Endothelial cell of umbilical vein (primary cell): ENCODE measurements at regions not wholly inside any gene's neighbourhood (a gene's known extent, or its start where the extent isn't known, plus 50 kb on each side); places are given as distances from the start of the nearest gene placed in this dataset.

Experiments
- BruUV-seq: library from RNA; stranded (reverse); fragments of 400-500 nt; replicated peaks from 2 replicates; lab custom pipeline; 2021; lab: Mats Ljungman, UMichigan
- CTCF ChIA-PET: fragments of 300-600, 350-600 bp; sonication (Branson Sonifier 250); formaldehyde crosslinking; loops from one replicate; lab custom pipeline; 2021; ENCODE audit warnings: antibody characterized with exemption, inconsistent platforms; lab: Charles Lee
- POLR2A ChIA-PET: fragments of 300-600, 350-600 bp; sonication (Branson Sonifier 250); formaldehyde crosslinking; loops from one replicate; lab custom pipeline; 2021; ENCODE audit warnings: antibody characterized with exemption, inconsistent platforms; lab: Charles Lee
- DNase-seq: peaks from one replicate; pipeline ENCODE4 v3.0.0-alpha.2; 2011; ENCODE audit warnings: low read depth, low spot score
- FAIRE-seq: peaks from 2 replicates; lab custom pipeline; 2011; peaks lifted over from hg19 to GRCh38; lab: Jason Lieb, UNC
- H2AFZ ChIP-seq: 2 replicates; pipeline ENCODE4 v1.6.0; 2012; ENCODE audit warnings: low read depth, low read length, control low read depth, inconsistent platforms
- H3K27ac ChIP-seq: 2 replicates; pipeline ENCODE4 v1.5.1; 2011; ENCODE audit warnings: low read depth, mild to moderate bottlenecking, control low read depth, low read length, moderate library complexity; ENCODE audit not compliant: insufficient read depth
- H3K27me3 ChIP-seq, 2 experiments: 2 replicates each; pipeline versions ENCODE4 v1.6.0 to v1.6.1; 2011; ENCODE audit warnings: low read length in 2 of 2, mixed read lengths in 1 of 2; ENCODE audit not compliant: control insufficient read depth in 2 of 2, insufficient read depth in 2 of 2
- H3K36me3 ChIP-seq, 2 experiments: 2 replicates in 1 of 2; 3 replicates in 1 of 2; pipeline ENCODE4 v1.5.1; 2011; ENCODE audit warnings: low read length in 2 of 2, mild to moderate bottlenecking in 1 of 2, moderate library complexity in 1 of 2; ENCODE audit not compliant: control insufficient read depth in 2 of 2, insufficient read depth in 2 of 2; ENCODE audit errors: extremely low read depth in 1 of 2
- H3K4me1 ChIP-seq: 3 replicates; pipeline ENCODE4 v1.5.1; 2011; ENCODE audit warnings: mild to moderate bottlenecking, low read length; ENCODE audit not compliant: control insufficient read depth, insufficient read depth; ENCODE audit errors: extremely low read depth
- H3K4me2 ChIP-seq: 2 replicates; pipeline ENCODE4 v1.6.1; 2011; ENCODE audit warnings: low read length, control low read depth, mixed read lengths; ENCODE audit not compliant: insufficient read depth
- H3K4me3 ChIP-seq, 3 experiments: fragments of 200-600 bp in 1 of 3; sonication (generic), shearing (Covaris generic) in 1 of 3; replicated peaks in 1 of 3; 2 replicates each; pipeline ENCODE4 v1.5.1; 2011 to 2016; ENCODE audit warnings: control low read depth in 3 of 3, low read length in 3 of 3, mild to moderate bottlenecking in 2 of 3, inconsistent platforms in 1 of 3, low read depth in 1 of 3, moderate library complexity in 1 of 3; ENCODE audit not compliant: insufficient read depth in 1 of 3
- H3K79me2 ChIP-seq: 2 replicates; pipeline ENCODE4 v1.6.0; 2012; ENCODE audit warnings: low read length, inconsistent platforms; ENCODE audit not compliant: control insufficient read depth, insufficient read depth
- H3K9ac ChIP-seq: replicated peaks from 2 replicates; pipeline ENCODE3; 2011; ENCODE audit warnings: low read length, control low read depth; ENCODE audit not compliant: insufficient read depth; ENCODE audit errors: extremely low read depth
- H3K9me1 ChIP-seq: replicated peaks from 3 replicates; pipeline ENCODE4 v1.6.0; 2011; ENCODE audit warnings: mild to moderate bottlenecking, low read length; ENCODE audit not compliant: control insufficient read depth, insufficient read depth; ENCODE audit errors: extremely low read depth
- H3K9me3 ChIP-seq: replicated peaks from 2 replicates; pipeline ENCODE4 v1.5.1; 2012; ENCODE audit warnings: low read length, inconsistent platforms; ENCODE audit not compliant: control insufficient read depth, insufficient read depth
- H4K20me1 ChIP-seq: replicated peaks from 2 replicates; pipeline ENCODE3; 2011; ENCODE audit warnings: mild to moderate bottlenecking, low read length; ENCODE audit not compliant: control insufficient read depth, insufficient read depth; ENCODE audit errors: extremely low read depth
- CTCF ChIP-seq, 2 donors: IDR thresholded peaks; 1 replicate in 1 of 2; 2 replicates in 1 of 2; pipeline ENCODE4 v1.5.1; 2011; ENCODE audit warnings: low read length in 2 of 2, mild to moderate bottlenecking in 2 of 2, moderate library complexity in 2 of 2, control low read depth in 1 of 2, inconsistent platforms in 1 of 2, low read depth in 1 of 2; ENCODE audit not compliant: insufficient read depth in 1 of 2; ENCODE audit errors: extremely low read depth in 1 of 2
- EZH2 ChIP-seq: IDR thresholded peaks from 2 replicates; pipeline ENCODE4 v1.6.1; 2012; ENCODE audit warnings: borderline replicate concordance, low read depth, mild to moderate bottlenecking, moderate library complexity, low read length, inconsistent platforms; ENCODE audit not compliant: severe bottlenecking
- FOS ChIP-seq: IDR thresholded peaks from 2 replicates; pipeline ENCODE4 v1.6.1; 2011; ENCODE audit warnings: mild to moderate bottlenecking, low read length, moderate library complexity, borderline replicate concordance; ENCODE audit not compliant: insufficient read depth
- GATA2 ChIP-seq: IDR thresholded peaks from 2 replicates; pipeline ENCODE4 v1.7.0; 2011; ENCODE audit warnings: low read depth, mild to moderate bottlenecking, moderate library complexity, mixed read lengths, low read length; ENCODE audit not compliant: insufficient read length, insufficient read depth
- JUN ChIP-seq: IDR thresholded peaks from 2 replicates; pipeline ENCODE4 v1.6.1; 2011; ENCODE audit warnings: borderline replicate concordance, low read depth; ENCODE audit not compliant: insufficient read length, insufficient read depth
- MAX ChIP-seq: IDR thresholded peaks from 2 replicates; pipeline ENCODE4 v1.6.1; 2011; ENCODE audit not compliant: insufficient read depth, insufficient read length
- MYC ChIP-seq: IDR thresholded peaks from one replicate; pipeline ENCODE4 v1.6.1; 2011; ENCODE audit warnings: mild to moderate bottlenecking, low read depth, low read length
- POLR2A ChIP-seq: IDR thresholded peaks from 2 replicates; pipeline ENCODE4 v1.6.1; 2012; ENCODE audit warnings: low read depth, mild to moderate bottlenecking, control low read depth, low read length
- POLR2AphosphoS5 ChIP-seq: IDR thresholded peaks from 2 replicates; pipeline ENCODE4 v1.6.1; 2012; ENCODE audit warnings: low read depth, mild to moderate bottlenecking, control low read depth, low read length, moderate library complexity; ENCODE audit not compliant: insufficient read depth
- dilution Hi-C: fragments of 300-500 bp; cut with MboI; formaldehyde crosslinking; loops from one replicate; pipeline ENCODE4 v1.15.0; 2019; ENCODE audit warnings: low sequenced_read_pairs; ENCODE audit not compliant: extremely low pct_ligation_motif_present
- intact Hi-C: fragments of 100-400 bp; cut with micrococcal nuclease; formaldehyde crosslinking; loops from one replicate; pipeline ENCODE4 v1.10.0; 2022

- Histone ChIP-seq H3K9ac (no peak overlapping the region), H3K79me2 (no peaks in the 10 kb centered on the region), H4K20me1 (no peaks in the 10 kb centered on the region), H3K36me3 (no peaks in the 10 kb centered on the region), H3K4me3 (no peak overlapping the region), H3K4me1 (no peaks in the 10 kb centered on the region), H3K27me3 (no peaks in the 10 kb centered on the region), H3K9me3 (no peaks in the 10 kb centered on the region), H3K4me2 (no peak overlapping the region), H2AFZ (no peak overlapping the region), H3K27ac (no peak overlapping the region), H3K9me1 (no peaks in the 10 kb centered on the region)
- FAIRE-seq (no peak), DNase-seq (no peak)
- ChIA-PET POLR2A (no interaction called here), CTCF (interaction anchor here (2.1 kb wide), 1 partner anchor 14 kb away, joined by 6 read pairs; no protein-coding TSS in a partner anchor)
- intact Hi-C loops (no loop called here), dilution Hi-C loops (no loop called here)
- BruUV-seq, result no TSS peak
- TF ChIP-seq POLR2A (no peak), FOS (no peak), MYC (no peak), EZH2 (no peak), GATA2 (no peak), MAX (no peak), JUN (no peak), POLR2AphosphoS5 (no peak), CTCF (IDR thresholded peaks at IDR 0.05; ENCODE audit: extremely low read depth in 1 of 2, insufficient read depth in 1 of 2, low read depth in 1 of 2, low read length in 2 of 2) (no peak)
Observed at GRCh38 chr6:139425780-139426179, 51.3 kb upstream of the CITED2 start.
